GM19351 (cell line): ENCODE measurements at regions not wholly inside any gene's neighbourhood (a gene's known extent, or its start where the extent isn't known, plus 50 kb on each side); places are given as distances from the start of the nearest gene placed in this dataset.

ENCODE experiments used
- ATAC-seq: cut with Tn5 transposase; IDR thresholded peaks from one replicate; pipeline ENCODE4 v1.9.1; 2021; ENCODE audit warnings: mild to moderate bottlenecking, moderate library complexity; ENCODE audit not compliant: unreplicated experiment

GRCh38 chr22:22743128-22743760, 98.8 kb downstream of the GGTLC2 start:
- no peak for ATAC-seq

- ATAC-seq, result no peak
Measured at GRCh38 chr22:22744412-22745224, 100.2 kb downstream of the GGTLC2 start.

- no peak for ATAC-seq
Measured at GRCh38 chr22:22745225-22746060, 101.0 kb downstream of the GGTLC2 start.

- ATAC-seq, result no peak
Measured at GRCh38 chr22:22746061-22746962, 101.9 kb downstream of the GGTLC2 start.

DNA sequence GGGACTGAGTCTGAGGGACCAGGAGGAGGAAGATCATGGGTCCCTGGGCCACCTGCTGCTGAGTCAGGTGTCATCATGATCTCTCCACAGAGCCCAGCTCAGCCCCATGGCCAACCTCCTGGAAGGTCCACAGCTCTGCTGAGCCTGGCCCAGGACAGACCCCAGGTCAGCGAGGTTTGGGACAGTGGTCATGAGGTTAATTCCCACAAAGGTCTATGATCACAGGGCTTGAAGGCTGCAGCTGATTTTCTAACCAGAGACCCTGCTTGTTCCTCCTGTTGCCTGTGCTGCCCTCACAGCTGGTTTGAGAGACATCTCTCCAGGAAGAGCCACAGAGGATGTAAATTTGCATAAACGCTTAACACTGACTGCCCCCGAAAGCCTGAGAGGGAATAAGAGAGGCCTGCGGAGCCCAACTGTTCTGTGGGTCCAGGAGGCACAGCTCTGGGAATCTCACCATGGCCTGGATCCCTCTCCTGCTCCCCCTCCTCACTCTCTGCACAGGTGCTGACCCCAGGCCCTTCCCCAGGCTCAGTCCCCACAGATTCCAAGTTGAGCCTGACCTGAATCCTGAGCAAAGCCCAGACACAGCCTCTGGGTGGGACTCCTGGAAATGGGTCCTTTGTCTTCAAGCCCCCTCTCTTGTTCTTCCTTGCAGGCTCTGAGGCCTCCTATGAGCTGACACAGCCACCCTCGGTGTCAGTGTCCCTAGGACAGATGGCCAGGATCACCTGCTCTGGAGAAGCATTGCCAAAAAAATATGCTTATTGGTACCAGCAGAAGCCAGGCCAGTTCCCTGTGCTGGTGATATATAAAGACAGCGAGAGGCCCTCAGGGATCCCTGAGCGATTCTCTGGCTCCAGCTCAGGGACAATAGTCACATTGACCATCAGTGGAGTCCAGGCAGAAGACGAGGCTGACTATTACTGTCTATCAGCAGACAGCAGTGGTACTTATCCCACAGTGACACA, 102.8 kb downstream of the GGTLC2 start:
- no peak for ATAC-seq

- ATAC-seq, result no peak
Measured at GRCh38 chr22:22748297-22748743, 103.9 kb downstream of the GGTLC2 start.

DNA sequence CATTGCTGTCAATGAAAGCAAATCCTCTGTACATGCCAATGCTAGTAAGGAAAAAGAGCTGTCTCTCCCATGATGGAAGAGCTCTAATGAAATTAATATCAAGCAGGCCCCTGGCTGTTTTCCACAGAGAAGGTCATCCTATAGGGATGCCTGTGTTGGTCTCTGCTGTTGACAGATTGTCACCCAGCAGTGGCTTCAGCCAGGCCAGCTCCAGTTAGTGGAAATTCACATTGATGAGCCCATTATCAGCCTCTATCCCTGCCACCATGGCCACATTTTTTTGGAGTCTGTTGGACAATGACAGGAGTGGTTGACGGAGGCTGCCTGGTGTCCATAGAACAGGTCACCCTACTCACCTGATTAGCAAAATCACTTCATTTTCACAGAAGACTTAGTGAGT, 104.3 kb downstream of the GGTLC2 start:
- ATAC-seq, result no peak

- ATAC-seq, result no peak
Measured at GRCh38 chr22:22749167-22749758, 104.8 kb downstream of the GGTLC2 start.

DNA sequence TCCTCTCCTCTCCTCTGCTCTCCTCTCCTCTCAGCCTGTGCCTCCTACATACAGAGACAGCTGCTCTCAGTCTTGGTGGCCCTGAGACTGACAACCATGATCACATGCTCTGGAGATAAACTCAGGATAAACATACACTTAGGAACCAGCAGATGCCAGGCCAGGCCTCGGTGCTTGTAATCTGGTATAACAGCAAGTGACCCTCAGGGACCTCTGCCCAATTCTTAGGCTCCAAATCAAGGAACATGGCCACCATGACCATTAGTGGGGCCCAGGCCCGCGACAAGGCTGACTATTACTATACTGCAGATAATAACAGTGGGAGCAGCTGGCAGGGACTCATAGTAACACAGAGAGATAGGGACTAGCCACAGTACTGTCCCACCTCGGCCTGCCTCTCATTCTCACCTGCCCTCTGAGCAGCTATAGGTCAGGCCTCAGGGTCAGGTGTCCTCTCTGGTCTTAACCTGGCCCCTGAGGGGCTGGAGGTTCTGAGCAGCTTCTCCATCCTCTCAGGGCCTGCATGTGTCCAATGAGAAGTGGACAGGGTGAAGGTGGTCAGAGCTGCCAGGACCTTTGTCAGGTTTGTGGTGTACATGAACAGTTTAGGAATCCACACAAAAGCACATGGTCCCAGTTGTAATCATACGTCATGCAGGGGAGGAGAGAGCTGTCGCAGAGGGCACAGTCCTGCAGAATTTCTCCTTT, 106.1 kb downstream of the GGTLC2 start:
- ATAC-seq, result no peak

- ATAC-seq, result no peak
Measured at GRCh38 chr22:22751043-22751603, 106.7 kb downstream of the GGTLC2 start.

DNA sequence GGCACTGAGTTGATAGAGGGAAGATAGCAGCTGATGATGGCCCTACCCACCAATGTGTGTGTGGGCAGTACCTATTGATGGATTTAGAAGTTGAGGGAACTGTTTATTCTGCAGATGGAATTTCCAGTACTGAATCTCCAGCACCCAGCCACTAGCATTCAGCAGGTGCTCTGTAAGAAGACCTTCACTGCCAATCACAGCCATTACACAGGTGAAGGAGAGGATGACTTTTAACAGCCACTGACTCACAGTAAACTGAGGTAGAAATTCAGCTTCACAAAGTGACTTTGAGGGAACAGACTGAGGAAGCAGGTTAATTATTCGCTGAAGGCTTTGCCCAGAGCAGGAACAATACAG, 107.8 kb downstream of the GGTLC2 start:
- no peak for ATAC-seq

GRCh38 chr22:22752556-22753477, 108.4 kb downstream of the GGTLC2 start:
- ATAC-seq, result no peak

DNA sequence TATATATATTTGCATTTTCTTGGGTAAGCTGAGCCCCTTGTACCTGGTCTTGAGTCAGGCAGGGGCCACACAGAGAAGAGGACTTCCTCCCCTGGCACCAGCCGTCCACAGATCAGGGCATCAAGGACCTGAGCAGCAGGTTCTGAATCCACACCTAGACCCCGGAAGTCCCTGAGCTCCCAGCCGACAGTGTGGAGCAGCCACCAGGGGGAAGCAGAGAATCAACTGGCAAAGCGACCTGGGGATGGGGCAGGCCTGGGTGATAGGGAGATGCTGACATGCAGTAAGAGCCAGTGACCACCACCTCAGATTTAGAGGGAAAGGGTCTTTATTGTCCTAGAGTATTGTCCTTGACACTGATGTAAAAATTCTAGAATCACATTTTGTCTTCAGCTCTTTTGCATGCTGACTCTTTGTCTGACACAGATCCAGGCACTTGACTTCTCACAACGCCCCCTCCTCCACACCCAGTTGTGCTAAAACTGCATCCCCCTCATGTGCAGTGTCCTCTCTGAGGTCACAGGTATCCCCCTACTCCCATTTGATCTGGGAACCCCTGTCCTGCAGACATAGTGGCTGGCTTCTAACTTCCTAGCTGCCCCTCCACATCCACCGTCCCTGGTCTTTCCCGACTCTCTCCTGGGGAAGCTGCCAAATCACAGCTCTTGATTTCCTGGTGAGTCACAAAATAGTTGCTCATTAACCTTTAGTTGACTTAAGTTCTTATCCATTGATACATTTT, 109.3 kb downstream of the GGTLC2 start:
- ATAC-seq, result no peak

GRCh38 chr22:22754268-22754657, 109.8 kb downstream of the GGTLC2 start:
- ATAC-seq, result no peak

GRCh38 chr22:22754961-22755777, 110.8 kb downstream of the GGTLC2 start:
- no peak for ATAC-seq

DNA sequence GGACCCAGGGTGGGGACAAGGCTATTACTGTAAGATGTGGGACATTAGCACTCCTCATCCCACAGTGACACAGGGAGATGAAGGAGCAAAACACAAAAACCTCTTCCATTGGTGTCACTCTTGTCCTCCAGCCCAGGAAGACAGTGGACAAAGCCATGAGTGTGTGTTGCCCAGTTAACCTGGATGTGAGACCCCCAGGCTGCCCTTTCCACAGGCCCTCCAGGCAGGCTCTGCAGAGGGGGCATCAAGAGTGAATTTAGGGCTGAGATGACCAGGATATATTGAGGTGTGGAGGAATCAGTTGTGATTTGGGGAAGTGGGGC, 111.3 kb downstream of the GGTLC2 start:
- no peak for ATAC-seq
